Ramos (cell line): ENCODE measurements at regions not wholly inside any gene's neighbourhood (a gene's known extent, or its start where the extent isn't known, plus 50 kb on each side); places are given as distances from the start of the nearest gene placed in this dataset.

Source experiments
- in situ Hi-C: fragments of 300-500 bp; cut with MboI; formaldehyde crosslinking; loops from one replicate; pipeline ENCODE4 v1.14.3; 2022; ENCODE audit warnings: low sequenced_read_pairs; ENCODE audit not compliant: unreplicated experiment

DNA sequence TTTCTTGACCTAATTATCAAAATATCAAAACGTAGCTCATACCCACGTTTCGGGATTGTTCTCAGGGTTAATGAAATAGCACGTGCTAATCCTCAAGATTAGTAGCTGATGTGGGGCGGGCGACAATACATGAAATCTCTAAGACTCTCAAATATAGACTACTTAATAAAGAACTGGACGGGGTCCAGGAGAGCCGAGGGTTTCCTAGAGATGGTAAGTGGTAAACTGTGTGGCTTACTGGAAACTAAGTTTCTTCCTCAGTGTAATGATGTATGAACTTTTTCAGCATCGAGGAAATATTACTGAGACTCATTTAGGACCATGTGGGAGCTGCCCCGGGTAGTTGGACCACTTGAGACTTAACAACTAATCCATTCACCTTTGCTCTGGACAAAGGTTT is 453.3 kb upstream of the SALL3 start:
- in situ Hi-C loops: no loop called here

DNA sequence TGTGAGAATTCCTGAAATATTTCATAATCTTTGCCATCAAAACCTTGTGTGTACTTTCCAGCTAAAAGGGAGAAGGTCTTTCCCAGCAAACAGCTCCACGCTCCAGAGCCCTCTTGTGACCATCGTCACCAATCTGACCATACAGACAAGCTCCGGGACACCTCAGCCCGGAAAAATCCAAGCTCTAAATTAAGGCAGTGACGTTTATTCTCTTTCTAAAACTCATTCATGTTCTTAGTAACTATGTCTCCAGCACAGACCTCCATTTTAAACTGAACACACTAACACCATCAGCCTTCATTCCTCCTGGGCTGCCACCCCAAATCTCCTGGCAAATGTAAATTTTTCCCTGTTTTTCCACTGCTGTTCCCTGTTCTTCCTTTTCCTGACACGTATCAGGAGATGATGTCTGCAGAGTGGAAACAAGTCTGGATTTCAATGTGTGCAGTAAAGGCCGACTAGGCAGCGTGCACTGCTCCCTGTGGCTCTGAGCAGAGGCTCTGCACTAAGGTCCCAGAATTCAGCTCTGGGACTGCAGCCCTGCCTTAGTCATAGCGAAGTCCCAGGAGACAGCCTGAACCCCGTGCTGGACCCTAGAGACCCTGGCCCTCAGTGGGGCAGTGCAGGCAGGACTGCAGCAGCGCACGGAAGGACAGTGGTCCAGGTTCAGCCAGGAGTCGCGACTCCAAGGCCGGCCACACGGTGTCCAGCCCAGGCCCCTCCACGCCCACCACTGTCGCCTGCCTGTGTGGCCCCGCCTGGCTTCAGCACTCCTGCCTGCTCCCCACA is 452.5 kb upstream of the SALL3 start:
- in situ Hi-C loops: no loop called here

DNA sequence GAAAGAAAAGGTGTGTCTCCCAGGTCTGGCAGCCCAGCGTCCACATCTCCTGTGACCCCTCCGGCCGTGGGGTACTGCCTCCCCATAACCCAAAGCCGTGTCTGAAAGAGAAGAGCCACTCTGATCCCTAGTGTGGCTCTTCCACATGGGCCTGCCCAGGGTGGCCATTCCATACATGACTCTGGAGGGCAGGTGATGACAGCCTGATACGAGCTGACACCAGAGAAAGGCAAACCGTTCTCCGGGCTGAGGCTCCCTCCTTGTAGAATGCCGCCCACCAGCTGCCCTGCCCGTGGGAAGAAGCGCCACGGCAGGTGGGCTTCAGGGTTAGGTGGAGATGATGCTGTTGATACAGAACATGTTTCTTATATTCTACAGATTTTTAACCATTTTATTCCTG is 451.6 kb upstream of the SALL3 start:
- in situ Hi-C loops: no loop called here

DNA sequence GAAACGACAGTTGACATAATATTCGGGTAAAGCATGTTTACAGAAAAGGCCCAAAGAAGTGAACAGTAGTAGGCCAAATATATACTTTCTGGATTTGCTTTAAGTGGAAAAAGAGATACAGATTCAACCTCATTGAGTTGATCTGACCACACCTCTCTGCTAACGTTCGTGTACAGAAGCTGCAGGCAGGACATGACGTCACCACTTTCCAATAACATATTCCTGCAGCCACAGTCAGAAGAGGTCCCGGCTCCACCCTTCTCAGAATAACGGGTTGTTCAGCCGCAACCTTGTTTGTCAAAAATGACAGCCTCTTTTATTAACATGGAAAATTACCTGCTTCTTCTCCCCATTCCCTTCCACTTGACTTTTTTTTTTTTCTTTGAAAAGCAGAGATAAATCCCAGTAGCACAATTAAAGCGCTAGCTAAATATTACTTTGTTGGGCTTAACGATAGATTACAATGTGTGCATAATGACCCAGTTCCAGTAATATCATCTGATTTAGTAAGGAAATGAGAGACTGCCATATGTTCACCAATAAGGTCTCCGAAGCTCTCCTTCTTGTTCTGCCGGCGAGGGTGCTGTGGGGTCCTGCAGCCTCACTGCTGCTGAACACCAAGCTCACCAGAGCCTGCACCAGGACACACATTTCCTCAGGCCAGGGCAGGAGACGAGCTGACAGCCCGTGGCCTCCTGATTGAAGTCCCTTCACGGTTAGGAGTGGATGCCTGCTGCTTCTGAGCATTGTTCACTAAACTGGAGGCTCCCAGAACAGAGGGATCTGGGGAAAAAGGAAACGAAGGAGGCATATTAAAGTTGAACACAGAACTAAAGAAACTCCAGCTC is 451.0 kb upstream of the SALL3 start:
- in situ Hi-C loops: no loop called here

DNA sequence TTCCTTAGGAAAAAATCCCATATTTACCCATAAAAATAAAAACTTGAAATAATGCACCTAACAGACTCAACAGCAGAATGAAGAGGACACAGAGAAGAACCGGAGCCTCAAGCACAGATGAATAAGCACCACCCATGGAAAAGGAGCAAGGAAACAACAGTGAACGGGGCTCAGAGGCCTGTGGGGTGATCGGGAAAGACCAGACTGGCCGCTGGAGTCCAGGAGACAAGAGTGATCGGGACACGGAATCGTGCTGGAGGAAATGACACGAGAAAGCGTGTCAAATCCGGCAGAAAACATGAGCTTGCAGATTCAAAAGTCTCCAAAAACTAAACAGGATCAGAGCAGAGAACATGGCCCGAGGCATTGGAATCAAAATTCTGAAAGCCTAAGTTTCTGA is 448.0 kb upstream of the SALL3 start:
- in situ Hi-C loops: no loop called here

DNA sequence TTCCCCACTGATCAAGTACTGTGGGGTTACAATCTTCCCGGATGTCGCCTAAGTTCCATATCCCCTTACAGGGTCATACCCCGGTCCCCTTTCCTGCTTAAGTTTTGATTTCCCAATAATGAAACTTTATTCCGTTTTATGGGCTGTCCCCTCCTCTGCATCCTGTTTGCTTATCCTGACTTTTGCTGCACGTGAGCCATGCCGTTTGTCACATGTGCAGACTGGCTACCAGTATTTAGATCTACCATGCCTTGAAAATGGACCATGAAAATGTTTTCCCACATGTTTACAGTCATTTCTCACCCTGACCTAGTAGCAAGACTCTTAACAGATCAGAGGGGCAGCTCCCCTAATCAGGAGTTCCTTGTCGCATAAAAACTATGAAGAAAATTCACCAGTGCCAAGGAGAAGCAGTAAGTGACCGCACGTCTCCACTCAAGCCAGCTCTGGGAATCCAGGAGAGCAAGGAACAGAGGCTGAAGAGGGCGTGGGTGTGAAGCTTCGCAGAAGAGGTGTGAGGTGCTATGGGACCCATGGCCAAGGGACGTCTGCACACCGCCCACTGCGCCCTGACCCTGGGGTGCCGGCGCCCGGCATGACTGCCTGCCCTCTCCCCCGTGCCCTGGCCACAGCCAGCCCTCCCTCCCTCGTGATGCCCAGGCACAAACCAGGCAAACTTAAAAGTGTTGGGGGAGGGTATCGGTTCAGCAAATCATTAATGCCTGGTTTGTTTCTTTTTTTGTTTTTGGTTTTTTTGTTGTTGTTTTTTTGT is 440.8 kb upstream of the SALL3 start:
- in situ Hi-C loops: no loop called here

DNA sequence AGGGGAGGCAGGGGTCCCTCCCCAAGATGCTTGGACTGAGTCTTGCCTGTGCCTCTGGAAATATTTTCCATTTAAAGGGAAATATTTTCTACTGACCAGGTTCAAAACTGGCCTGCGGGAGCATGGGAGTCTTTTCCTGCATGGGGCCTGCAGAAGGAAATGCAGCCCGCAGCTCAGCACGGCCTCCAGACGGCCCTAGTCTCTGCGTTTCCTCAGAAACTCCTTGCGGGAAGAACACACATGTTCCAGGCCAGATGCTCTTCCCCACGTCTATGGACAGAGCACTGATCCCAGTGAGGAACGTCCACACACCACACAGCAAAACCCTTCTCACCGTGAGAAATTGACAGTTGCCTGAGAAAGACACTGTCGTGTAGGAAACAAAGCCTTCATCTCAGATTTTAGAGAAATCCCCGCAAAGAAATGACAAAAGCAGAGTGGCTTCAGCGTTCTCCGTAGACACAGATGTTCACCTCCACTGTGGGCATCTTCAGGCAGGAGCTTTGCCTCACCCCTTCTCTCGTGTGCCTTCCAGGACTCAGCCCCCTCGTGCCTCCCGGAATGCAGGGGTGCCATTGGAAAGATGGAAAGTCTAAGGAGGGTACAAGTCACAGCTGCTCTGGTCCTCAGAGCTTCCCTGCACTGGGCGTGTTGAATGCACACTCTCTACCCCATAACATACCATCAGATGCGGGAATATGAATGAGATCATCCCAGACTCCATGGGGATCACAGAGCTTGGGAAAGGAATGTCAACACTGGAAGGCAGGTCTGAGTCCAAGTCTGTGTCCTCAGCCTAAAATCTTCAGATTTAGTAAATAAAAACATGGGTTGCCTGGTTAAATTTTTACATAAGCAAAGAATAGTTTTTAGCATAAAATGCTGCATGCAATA is 438.7 kb upstream of the SALL3 start:
- in situ Hi-C loops: no loop called here

DNA sequence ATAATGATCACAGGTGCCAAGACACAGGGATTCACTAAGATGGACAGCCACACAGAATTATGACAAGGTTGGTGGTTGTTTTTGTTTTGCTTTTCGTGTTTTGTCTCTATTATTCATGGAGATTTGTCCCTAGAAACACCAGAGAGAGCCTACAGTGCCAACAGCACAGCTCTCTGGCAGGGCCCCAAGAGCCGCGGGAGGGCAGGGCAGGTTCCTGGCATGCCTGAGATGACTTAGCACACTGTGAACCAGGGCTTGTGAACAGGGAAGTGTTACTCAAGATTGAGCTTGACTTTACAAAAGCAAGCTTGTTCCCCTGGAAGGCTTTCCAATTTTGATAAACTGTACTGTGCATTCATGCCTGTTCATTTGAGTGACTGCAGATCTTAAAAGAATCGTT is 437.4 kb upstream of the SALL3 start:
- in situ Hi-C loops: no loop called here

DNA sequence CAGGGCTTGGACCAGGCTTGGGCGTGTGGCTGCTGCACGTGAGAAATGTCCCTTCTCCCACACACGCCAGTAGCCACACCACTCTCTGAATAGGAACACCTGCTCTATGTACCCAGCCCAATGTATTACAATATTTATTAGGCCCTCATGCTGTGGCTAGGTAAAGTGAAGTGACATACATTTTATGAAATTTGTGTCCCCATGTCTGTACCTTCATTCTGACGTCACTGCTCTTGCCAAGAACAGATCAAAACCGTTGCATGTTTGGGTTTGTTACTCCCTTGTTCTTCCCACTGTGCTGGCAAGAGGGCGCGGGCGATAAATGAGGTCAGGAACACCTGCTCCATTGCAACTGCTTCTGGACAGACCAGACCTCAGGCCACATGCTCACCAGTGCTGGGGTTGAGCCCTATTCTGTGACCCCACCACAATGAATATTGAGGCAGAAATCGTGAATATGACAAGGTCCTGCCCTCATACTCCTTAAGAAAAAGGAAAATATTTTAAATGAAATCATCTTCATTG is 436.4 kb upstream of the SALL3 start:
- in situ Hi-C loops: no loop called here

DNA sequence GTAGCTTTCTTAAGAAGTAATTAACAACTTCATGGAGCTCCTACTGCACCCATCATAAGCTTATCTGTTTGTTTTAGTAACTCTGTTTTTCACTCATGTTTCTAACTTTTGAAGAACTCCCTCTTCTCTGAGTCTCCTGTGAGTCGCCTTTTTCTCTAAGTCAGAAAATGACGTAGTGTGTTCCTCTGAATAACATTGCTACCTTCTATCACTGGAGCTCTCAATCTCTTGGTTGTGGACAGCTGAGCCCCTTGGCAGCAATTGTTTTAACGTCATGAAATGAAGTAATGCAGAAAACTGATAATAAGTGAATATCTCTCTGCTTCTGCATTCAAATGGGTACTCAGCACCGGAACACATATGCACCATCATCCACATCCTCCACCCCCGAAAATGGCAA is 433.3 kb upstream of the SALL3 start:
- in situ Hi-C loops: no loop called here

DNA sequence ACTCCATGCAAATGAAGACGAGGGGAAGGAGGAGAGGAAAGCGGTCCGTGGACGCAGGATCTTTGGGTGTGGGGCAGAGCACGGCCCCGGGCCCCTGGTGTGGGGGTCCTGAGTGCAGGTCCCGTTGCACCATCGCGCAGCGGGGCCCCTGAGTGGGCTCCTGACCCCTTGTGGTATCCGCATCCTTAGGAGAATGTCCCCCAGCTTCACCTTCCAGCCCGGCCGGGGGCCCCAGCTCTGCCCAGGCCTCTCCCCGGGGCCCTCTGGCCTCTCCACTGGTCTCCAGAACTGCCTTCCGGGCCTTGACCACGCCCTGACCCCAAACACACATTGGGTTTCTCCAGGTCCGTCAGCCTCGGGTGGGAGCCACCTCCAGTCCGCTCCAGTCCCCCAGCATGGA is 431.8 kb upstream of the SALL3 start:
- in situ Hi-C loops: no loop called here

DNA sequence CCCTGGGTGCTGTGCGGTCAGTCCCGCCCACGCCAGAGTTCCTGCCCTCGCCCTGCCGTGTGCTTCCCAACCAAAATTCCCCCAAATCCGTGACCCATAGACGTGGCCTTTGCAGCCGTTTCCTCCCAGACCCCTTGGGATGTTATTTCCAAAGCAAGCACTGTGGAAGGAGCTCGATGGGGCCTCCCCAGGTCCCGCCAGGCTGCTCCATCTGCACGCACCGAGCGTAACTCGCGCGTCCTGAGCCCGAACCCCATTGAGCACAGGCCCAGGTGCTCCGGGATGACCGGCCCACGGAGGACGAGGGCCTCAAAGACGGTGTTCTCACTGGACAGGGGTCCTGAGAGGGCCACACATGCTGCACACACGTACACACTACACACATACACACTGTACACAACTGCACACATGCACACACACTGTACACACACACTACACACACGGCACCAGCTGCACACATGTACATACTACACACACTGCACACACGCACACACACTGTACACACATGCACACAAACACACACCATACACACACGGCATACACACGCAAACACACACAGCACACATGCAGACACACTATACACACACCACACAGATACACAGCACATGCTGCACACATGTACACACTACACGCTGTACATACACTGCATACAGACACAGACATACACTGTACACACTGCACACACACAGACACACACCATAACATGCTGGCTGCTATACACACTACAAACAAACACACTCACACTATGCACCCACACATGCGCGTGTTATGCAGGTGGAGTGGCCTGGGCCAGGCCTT is 431.2 kb upstream of the SALL3 start:
- in situ Hi-C loops: no loop called here

DNA sequence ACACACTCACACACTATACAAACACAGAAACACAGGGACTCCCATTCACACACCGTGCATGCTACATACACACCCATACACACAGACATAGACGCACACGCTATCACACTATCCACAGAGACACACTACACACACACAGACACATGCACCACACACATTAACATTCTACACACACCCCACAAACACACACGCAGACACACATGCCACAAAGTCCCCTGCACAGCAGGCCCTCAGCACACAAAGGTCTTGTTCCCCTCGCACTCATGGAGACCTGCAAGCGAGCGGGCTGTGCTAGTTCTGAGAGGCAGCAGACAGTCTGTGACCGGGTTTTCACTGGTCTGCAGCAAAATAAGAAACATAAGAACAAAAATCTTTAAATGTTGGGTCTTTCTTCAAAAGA is 429.6 kb upstream of the SALL3 start:
- in situ Hi-C loops: no loop called here

DNA sequence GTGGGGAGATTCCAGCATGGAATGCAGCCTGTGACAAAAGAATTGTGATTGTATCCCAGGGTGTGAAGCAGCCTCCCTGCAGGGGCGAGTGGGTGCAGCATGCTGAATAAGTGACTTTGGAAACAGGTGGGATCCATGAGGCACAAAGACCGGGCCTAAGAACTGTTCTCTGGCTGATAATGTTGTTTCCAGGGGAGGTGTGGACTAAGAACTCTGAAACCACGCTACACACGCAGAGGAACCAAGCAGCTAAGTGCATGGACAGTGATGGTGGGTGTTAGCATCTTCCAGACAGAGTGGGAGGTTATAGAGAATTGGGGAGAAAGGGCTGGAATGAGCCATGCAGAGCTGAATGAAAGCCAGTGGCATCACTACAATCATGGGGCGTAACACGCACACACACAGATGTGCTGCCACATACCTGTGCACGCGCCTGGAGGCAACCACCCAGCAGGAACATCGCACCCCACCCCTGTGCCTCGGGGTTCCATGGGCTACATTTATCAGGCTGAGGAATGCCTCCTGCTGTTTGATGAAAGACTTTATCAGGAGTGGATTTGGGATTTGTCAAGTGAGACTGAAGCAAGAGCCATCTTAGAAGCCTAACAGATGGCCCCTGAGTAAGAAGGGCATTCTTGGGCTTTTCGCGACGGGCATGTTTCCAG is 424.5 kb upstream of the SALL3 start:
- in situ Hi-C loops: no loop called here

DNA sequence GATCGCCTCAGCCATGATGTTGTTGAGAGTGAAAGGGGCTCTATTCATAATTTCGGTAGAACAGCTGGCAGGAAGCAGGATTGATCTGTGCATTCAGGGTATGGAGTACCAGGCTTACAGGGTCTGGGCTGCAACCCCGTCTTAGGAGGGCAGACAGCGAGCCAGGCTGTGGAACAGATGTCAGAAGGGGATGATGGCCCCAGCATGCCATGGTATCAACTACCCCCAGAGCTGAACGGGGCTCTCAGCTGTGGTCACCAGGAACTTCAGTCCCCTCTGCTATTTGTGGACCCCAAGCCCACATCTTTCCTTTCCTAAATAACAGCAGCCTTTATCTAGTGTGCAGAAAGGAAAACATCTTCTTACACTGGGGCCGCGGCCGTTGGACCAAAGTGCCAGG is 422.2 kb upstream of the SALL3 start:
- in situ Hi-C loops: no loop called here

DNA sequence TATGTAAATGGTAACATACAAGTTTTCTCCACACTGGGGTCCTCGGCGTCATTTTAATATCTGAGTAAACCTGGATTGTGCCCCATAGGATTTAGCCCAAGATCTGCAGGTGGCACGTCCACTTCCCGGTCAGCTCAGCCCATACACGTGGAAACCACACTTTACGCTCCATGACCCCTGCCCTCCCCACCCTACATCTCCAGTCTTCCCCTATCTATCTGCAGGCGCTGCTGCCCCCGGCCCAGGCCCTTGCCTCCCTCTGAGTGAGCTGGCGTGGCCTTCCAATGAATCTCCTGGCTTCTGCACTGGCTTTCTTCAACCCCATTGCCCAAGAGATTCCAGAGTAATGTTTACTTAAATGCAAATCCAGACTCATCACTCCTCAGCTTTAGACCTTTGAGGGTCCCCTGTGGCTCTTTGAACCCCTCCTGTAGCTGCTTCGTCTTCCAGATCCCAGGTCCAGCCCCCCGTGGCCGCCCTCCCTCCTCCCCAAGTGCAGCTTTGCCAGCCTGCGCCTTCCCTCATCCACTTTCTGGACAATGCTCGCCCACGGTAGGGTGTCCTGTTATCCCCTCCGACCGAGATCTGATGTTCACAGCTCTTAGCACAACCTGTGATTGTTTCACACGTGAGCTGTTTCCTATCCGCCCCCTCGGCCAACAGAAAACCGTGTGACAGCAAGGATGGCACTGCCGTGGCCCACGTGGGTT is 421.4 kb upstream of the SALL3 start:
- in situ Hi-C loops: no loop called here

DNA sequence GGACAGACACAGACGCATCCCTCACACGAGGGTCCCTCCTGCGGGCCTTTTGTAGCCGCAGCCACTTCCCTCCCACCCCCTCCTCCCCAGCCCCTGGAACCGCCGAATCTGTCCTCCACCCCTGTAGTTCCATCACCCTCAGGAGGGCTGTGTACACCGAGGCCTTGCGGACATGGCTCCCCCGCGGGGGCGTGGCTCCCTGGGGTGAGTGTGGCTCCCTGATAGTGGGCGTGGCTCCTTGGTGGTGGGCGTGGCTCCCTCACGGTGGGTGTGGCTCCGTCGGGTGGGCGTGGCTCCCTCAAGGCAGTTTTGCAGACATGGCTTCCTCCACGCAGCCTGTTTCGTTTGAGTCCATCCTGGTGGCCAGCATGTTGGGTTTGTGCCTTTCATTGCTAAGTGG is 420.7 kb upstream of the SALL3 start:
- in situ Hi-C loops: no loop called here

DNA sequence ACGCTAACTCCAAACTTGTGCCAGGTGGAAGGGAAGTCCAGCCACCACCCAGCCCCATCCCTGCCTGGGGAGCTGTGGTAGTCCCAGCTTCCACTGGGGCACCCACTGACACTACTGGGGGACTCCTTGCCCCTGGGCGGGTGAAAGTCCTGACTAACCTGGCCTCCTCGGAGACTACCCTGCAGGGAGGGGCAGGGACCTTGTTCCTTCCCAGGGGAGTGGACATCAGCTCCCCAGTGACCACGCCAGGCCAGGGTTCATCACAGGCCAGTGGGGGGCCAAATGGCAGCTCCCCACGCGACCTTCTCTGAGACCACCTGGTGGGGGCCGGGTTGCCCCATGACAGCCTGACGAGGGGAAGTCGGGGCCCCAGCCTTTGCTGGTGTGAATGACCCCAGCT is 420.0 kb upstream of the SALL3 start:
- in situ Hi-C loops: no loop called here
